GM19023 (cell line): ENCODE measurements at regions not wholly inside any gene's neighbourhood (a gene's known extent, or its start where the extent isn't known, plus 50 kb on each side); places are given as distances from the start of the nearest gene placed in this dataset.
"Not testable (repeated sequence)": the region's sequence is repeated elsewhere in the genome, so short reads cannot be mapped to it uniquely, and the experiment has no call there.

Experiments
- ATAC-seq: cut with Tn5 transposase; IDR thresholded peaks from one replicate; pipeline ENCODE4 v1.9.1; 2021; ENCODE audit warnings: mild to moderate bottlenecking, moderate library complexity; ENCODE audit not compliant: unreplicated experiment

- ATAC-seq = no peak
Observed at GRCh38 chr18:78422336-78422735, 557.3 kb upstream of the SALL3 start.

DNA sequence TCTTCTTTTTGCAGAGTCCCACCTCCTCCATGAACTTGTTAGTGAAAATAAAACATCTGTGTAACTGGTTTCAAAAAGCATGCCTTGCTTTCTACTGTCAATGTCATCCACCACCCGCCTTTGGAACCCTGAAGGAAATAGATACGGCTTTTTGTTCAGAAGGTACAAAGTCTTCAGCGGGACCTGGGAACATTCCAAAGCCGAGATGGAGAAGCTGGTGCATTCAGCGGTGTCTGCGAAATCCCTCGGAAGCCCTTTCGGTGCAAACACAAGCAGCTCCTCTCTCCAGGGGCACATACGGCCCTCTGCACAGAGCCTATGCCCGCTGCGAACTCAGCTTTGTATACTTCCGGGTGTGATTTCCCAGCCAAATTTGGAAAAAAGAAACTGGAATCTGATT is 555.8 kb upstream of the SALL3 start:
- no peak for ATAC-seq

- no peak for ATAC-seq
Observed at GRCh38 chr18:78424403-78425018, 555.1 kb upstream of the SALL3 start.

- ATAC-seq = no peak
Observed at GRCh38 chr18:78425019-78425412, 554.6 kb upstream of the SALL3 start.

DNA sequence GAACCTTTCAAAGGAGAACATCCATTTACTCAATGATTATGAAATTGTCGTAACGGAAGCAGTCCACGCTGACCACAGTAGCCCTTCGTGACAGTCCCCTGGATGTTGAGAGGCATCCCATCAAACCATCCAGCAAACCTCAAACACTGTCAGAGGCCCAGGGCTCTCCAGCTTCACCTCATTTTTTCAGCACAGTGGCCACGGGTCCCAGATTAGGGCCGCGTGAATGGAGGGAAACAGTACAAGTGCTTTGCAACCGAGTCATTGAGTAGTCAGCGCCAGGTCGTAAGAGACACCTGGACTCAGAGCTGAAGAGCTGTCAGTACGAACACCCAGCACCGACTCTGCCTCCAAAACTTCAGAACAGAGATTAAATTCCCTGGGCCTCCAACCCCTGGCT is 552.5 kb upstream of the SALL3 start:
- ATAC-seq = no peak

DNA sequence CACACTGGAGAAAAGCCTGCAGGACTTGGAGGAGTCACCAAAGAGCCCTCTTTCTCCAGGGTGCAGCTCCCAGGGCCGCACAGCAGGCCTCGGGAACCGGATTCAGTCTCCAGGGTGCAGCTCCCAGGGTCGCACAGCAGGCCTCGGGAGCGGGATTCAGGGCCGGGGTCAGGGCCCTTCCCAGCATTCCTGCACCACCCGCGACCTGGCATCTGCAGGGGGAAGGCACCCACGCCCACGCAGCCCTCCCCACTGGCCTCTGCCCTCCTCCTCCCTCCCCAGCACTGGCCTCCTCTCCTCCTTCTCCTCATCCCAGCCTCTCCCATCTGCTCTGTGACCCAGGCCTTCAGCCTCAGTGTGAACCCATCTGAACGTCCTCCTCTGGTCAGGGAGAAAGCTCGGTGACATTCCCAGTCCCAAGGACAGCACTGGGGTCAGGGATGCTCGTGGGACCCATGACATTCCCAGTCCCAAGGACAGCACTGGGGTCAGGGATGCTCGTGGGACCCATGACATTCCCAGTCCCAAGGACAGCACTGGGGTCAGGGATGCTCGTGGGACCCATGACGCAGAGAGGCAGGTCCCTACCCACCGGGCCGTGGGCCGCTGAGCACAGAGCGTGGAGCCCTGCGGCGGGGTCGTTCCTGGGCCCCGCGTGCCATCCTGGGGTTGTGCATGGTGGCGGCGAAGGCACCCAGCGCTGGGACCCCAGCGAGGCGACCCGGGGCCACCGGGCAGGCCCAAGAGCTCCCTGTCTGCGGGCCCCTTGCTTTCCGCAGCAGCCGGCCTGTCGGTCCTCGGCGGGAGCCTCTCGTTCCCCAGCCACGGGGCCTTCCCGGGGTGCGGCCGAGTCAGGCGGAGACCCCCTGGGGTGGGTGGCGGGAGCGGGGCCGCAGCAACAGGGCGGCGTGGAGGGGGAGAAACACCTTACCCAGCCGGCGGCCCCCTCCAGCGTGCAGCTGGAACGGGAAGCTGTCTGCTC is 550.2 kb upstream of the SALL3 start:
- ATAC-seq = no peak

GRCh38 chr18:78430131-78430758 is 549.4 kb upstream of the SALL3 start:
- ATAC-seq = no peak

- no peak for ATAC-seq
Observed at GRCh38 chr18:78431606-78432005, 548.0 kb upstream of the SALL3 start.

GRCh38 chr18:78433562-78433961 is 546.1 kb upstream of the SALL3 start:
- no peak for ATAC-seq

GRCh38 chr18:78436110-78436509 is 543.5 kb upstream of the SALL3 start:
- ATAC-seq = no peak

DNA sequence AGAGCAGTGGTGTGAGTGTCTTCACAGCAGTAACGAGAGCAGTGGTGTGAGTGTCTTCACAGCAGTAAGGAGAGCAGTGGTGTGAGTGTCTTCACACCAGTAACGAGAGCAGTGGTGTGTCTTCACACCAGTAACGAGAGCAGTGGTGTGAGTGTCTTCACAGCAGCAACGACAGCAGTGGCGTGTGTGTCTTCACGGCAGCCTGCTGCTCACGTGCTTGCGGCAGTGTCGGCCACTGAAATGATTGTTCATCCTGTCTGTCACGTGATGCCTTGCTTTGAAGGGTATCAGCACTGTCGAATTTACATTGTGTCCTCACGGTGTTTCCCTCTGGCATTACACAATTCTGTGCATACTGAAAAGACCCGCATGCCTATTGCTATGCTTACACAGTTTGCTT is 541.4 kb upstream of the SALL3 start:
- ATAC-seq = not testable (repeated sequence)

- no peak for ATAC-seq
Observed at GRCh38 chr18:78445880-78446279, 533.7 kb upstream of the SALL3 start.

GRCh38 chr18:78447211-78447610 is 532.4 kb upstream of the SALL3 start:
- ATAC-seq = no peak

GRCh38 chr18:78448106-78448505 is 531.5 kb upstream of the SALL3 start:
- no peak for ATAC-seq

GRCh38 chr18:78448591-78448990 is 531.0 kb upstream of the SALL3 start:
- no peak for ATAC-seq

- ATAC-seq = no peak
Observed at GRCh38 chr18:78454221-78454620, 525.4 kb upstream of the SALL3 start.

GRCh38 chr18:78455386-78455785 is 524.2 kb upstream of the SALL3 start:
- no peak for ATAC-seq

- ATAC-seq = no peak
Observed at GRCh38 chr18:78457011-78457410, 522.6 kb upstream of the SALL3 start.

DNA sequence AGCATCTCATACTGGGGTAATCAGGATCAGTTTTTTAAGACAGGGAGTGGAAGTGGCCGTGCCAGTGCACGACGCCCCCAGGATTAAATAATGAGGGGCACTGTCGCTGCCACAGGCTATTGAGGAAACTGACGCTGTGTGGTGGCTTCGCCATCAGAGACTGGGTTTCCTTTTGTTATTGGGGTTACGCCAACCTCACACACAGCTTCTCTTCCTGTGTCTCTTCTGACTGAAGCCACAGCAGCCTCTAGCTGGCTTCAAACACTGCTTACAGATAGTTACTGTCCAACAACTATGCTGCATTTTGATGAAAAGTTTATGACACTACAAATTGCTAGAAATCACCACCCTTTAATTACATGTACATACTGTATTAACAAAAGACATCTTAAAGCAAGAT is 521.9 kb upstream of the SALL3 start:
- no peak for ATAC-seq

- ATAC-seq = no peak
Observed at GRCh38 chr18:78458356-78458755, 521.3 kb upstream of the SALL3 start.

- ATAC-seq = no peak
Observed at GRCh38 chr18:78459668-78460067, 520.0 kb upstream of the SALL3 start.

DNA sequence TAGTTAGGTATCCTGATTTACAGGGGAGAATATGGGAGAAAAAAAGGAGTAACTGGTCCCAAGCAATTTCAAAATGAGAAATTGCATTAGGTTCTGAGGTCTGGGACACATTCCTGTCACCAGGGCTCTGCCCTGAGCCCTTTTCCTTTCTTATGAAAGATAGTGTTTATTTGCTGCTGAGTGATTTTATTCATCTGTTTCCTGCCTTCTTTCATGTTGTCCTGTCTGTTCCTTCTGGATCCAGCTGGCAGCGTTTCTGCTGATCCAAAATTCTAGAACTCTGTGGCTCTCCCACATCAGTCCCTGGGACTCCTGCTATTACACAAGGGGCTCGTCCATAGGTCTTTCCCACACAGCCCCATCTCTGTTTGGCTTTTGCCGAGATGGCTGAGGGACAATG is 519.1 kb upstream of the SALL3 start:
- no peak for ATAC-seq
